ENCODE measurements at regions not wholly inside any gene's neighbourhood (a gene's known extent, or its start where the extent isn't known, plus 50 kb on each side); places are given as distances from the start of the nearest gene placed in this dataset.
A peak's percentile ranks its signal among the peaks of the same experiment; 100 is the strongest.
"Not testable (repeated sequence)": the region's sequence is repeated elsewhere in the genome, so short reads cannot be mapped to it uniquely, and the experiment has no call there.

DNA sequence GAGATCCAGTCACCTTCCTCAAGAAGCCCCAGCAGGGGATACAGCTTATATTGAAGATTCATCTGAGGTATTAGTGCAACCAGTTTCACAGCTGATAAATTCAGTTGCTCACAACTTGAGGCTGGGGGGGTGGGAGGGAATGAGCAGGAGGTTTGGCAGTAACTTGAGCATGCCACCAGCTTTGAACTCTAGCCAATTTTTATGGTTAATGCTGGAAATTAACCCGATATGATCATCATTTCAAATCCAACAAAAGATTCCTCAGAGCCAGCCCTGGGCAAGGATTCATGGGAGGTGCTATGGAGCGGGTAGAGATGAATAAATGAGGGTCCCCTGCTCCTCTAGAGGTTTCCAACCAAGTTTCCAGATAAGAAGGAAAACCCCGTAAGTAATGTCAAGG lies 73.1 kb upstream of the HES1 start:
- Histone ChIP-seq H3K27ac (ENCODE audit: low read length) (no peak overlapping the region), H3K9me3 (ENCODE audit: control insufficient read depth, low read depth, low read length) (peaks cover 2% of the 10 kb centered on the region), H3K27me3 (ENCODE audit: control insufficient read depth, insufficient read depth, low read length) (no peaks in the 10 kb centered on the region), H3K4me1 (ENCODE audit: control insufficient read depth, insufficient read depth, low read length) (peaks cover 2% of the 10 kb centered on the region), H3K36me3 (ENCODE audit: control insufficient read depth, insufficient read depth, low read length) (no peaks in the 10 kb centered on the region), H3K4me3 (ENCODE audit: low read length) (no peak overlapping the region)
- no CpG with 5 or more reads among the region's 3 CpGs for WGBS (ENCODE audit: insufficient coverage, low lambda C conversion rate)
- no peak for DNase-seq

DNA sequence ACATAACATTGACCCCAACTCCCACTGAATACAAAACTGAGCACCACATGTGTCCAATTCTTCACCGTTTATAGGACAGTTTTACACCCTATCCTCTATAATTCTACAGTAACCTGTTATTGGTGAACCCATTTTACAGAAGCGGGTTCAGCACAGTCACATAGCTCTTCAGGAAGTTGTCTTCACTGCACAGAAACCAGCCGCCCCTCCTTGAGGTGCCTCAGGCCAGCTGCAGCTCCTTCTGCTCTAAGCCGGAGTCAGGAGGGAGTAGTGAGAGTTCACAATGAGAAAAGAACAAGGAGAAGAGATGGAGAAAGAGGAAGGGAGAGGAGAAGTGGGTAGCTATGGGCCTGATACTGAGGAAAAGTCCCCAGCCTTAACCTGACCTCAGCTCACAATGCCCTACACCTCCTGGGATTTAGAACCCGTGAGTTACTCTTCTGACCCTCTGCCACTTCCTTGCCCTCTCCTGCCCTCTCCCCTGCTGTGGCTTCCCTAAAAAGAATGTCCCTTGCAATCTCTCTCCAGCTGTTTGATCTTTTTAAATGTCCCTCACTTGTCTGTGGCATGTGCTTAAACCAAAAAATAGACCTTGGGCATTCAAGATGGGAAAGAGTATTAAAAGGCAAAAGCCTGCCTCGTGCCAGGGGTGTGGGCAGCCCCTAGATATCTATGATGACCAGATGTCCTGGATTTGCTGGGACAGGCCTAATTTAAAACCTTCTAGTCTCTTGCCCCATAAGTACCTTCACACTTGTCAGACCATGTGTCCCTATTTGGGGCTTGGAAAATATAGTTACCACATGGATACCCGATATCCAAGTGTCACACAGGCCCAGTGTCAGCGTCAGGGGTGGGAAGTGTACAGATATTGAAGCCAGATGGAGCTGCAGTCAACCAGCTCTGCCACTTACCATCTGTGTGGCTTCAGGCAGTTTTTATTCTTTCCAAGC lies 71.3 kb upstream of the HES1 start:
- Histone ChIP-seq H3K4me1 (ENCODE audit: control insufficient read depth, insufficient read depth, low read length) (no peaks in the 10 kb centered on the region), H3K27me3 (ENCODE audit: control insufficient read depth, insufficient read depth, low read length) (no peaks in the 10 kb centered on the region), H3K4me3 (ENCODE audit: low read length) (no peak overlapping the region), H3K27ac (ENCODE audit: low read length) (no peak overlapping the region), H3K36me3 (ENCODE audit: control insufficient read depth, insufficient read depth, low read length) (no peaks in the 10 kb centered on the region), H3K9me3 (ENCODE audit: control insufficient read depth, low read depth, low read length) (peaks cover 2% of the 10 kb centered on the region)
- DNase-seq: no peak
- WGBS (ENCODE audit: insufficient coverage, low lambda C conversion rate): 83% methylated on average over 1 of the region's 8 CpGs

DNA sequence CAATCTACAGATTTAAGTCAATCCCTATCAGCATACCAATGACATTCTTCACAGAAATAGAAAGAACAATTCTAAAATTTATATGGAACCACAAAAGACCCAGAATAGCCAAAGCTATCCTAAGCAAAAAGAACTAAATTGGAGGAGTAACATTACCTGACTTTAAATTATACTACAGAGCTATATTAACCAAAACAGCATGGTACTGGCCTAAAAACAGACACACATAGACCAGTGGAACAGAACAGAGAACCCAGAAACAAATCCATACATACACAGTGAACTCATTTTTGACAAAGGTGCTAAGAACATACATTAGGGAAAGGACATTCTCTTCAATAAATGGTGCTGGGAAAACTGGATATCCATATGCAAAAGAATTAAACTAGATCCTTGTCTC lies 68.6 kb upstream of the HES1 start:
- H3K4me3 ChIP-seq (ENCODE audit: low read length); H3K27ac ChIP-seq (ENCODE audit: low read length); H3K27me3 ChIP-seq (ENCODE audit: control insufficient read depth, insufficient read depth, low read length); H3K9me3 ChIP-seq (ENCODE audit: control insufficient read depth, low read depth, low read length); DNase-seq; H3K36me3 ChIP-seq (ENCODE audit: control insufficient read depth, insufficient read depth, low read length): not testable (repeated sequence)
- H3K4me1 ChIP-seq (ENCODE audit: control insufficient read depth, insufficient read depth, low read length): peaks cover 16% of the 10 kb centered on the region

DNA sequence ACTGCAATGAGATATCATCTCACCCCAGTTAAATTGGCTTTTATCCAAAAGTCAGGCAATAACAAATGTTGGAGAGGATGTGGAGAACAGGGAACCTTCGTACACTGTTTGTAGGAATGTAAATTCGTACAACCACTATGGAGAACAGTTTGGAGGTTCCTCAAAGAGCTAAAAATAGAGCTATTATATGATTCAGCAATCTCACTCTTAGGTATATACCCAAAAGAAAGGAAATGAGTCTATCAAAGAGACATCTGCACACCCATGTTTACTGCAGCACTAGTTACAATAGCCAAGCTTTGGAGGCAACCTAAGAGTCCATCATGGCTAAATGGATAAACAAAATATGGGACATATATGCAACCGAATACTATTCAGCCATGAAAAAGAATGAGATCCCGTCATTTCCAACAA lies 68.0 kb upstream of the HES1 start:
- no peaks in the 10 kb centered on the region for H3K27me3 ChIP-seq (ENCODE audit: control insufficient read depth, insufficient read depth, low read length)
- peaks cover 2% of the 10 kb centered on the region for H3K9me3 ChIP-seq (ENCODE audit: control insufficient read depth, low read depth, low read length)
- H3K4me1 ChIP-seq (ENCODE audit: control insufficient read depth, insufficient read depth, low read length): peaks cover 22% of the 10 kb centered on the region
- no peak overlapping the region for H3K27ac ChIP-seq (ENCODE audit: low read length)
- WGBS (ENCODE audit: insufficient coverage, low lambda C conversion rate): no CpG with 5 or more reads among the region's 4 CpGs
- DNase-seq: no peak
- no peak overlapping the region for H3K4me3 ChIP-seq (ENCODE audit: low read length)
- H3K36me3 ChIP-seq (ENCODE audit: control insufficient read depth, insufficient read depth, low read length): no peaks in the 10 kb centered on the region

DNA sequence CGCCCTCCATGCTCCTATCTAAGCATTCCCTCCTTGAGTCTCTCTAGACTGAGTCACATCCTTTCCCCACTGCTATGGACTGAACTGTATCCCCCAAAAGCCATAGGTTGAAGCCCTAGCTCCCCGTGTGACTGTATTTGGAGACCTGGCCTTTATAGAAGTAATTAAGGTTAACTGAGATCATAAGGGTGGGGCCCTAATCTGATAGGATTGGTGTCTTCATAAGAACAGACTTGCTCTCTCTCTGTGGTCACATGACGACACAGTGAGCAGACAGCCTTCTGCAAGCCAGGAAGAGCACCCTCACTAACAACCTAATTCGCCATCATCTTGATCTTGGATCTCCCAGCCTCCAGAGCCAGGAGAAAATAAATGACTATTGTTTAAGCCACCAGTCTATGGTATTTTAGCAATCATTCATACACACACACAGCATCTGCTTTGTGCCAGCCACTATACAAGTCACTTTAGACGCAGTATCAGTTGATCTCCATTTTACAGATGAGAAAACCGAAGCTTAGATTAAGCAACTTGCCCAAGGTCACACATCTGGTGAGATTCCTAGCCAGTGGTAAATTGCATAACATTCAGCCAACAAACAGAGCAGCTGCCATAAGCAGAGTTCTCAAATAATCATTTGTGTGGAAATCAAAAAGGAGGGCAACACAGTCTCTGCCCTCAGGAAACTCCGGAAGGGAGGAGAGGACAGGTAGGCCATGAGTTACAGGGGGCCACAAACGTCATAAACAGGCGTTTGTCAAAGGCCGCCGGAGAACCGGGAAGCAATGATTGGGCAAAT lies 66.3 kb upstream of the HES1 start:
- Histone ChIP-seq H3K36me3 (ENCODE audit: control insufficient read depth, insufficient read depth, low read length) (no peaks in the 10 kb centered on the region), H3K4me3 (ENCODE audit: low read length) (no peak overlapping the region), H3K27me3 (ENCODE audit: control insufficient read depth, insufficient read depth, low read length) (no peaks in the 10 kb centered on the region), H3K4me1 (ENCODE audit: control insufficient read depth, insufficient read depth, low read length) (peaks cover 25% of the 10 kb centered on the region), H3K9me3 (ENCODE audit: control insufficient read depth, low read depth, low read length) (peaks cover 5% of the 10 kb centered on the region), H3K27ac (ENCODE audit: low read length) (no peak overlapping the region)
- no peak for DNase-seq
- 100% methylated on average over 1 of the region's 12 CpGs for WGBS (ENCODE audit: insufficient coverage, low lambda C conversion rate)

DNA sequence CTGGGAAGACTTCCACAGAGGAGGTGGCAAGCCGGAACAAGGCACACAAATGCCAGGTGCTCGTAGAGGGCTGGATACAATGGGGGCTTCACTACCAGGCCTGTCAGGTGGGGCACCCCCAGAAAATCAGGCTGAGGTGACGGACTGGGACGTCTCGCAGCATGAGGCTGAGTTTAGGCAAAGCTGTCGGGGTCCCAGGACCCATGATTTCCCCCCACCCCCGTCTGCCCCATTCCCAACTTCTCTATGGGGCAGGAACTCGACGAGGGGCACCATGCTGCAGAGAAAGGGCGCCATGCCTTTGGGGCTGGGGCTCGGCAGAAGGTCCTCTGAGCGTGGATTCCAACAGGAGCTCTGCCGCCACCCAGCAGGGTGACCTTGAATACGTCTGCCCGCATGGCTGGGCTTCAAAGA lies 65.7 kb upstream of the HES1 start:
- Histone ChIP-seq H3K36me3 (ENCODE audit: control insufficient read depth, insufficient read depth, low read length) (no peaks in the 10 kb centered on the region), H3K27ac (ENCODE audit: low read length) (peak overlapping the region; percentile 49), H3K27me3 (ENCODE audit: control insufficient read depth, insufficient read depth, low read length) (no peaks in the 10 kb centered on the region), H3K4me1 (ENCODE audit: control insufficient read depth, insufficient read depth, low read length) (peaks cover 25% of the 10 kb centered on the region), H3K4me3 (ENCODE audit: low read length) (peak overlapping the region; percentile 45), H3K9me3 (ENCODE audit: control insufficient read depth, low read depth, low read length) (peaks cover 5% of the 10 kb centered on the region)
- no CpG with 5 or more reads among the region's 15 CpGs for WGBS (ENCODE audit: insufficient coverage, low lambda C conversion rate)
- no peak for DNase-seq

DNA sequence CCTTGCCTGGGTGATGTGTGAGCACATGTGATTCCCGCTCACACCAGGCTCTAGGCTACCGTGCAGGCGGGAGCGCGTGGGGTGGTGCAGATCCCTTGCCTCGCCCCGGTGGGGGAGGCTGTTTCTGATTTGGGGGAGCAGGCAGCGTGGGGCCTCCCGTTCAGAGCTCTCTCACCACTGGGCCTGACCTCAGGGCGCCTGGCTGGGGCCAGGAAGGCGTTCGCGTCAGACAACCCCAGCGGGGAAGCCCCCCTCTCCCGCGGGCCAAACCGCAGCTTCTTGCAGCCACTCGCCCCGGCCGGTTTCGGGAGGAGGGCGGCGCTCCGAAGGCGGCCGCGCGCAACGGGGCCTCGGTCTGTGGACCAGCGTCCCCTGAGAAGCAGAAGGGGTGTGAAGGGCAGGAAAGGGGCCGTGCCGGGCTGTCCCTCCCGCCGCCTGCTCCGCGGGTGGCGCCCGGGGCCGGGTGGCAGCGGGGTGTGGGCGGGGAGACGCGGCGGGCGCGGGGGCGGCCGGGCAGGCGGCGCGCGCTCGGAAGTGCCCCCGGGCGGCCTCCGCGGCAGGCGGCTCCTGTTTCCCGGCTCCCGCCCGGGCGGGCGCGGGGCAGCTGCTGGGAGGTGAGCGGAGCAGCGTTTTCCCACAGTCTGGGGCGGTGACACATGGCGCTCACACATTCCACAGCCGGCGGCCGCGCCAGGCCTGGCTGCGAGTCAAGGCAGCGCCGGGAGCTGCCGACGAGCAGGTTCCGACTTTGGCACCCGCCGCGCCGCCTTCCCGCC lies 65.1 kb upstream of the HES1 start:
- H3K27ac ChIP-seq (ENCODE audit: low read length): peak overlapping the region; percentile 49
- H3K27me3 ChIP-seq (ENCODE audit: control insufficient read depth, insufficient read depth, low read length): no peaks in the 10 kb centered on the region
- H3K4me3 ChIP-seq (ENCODE audit: low read length): peak overlapping the region; percentile 45
- no peaks in the 10 kb centered on the region for H3K36me3 ChIP-seq (ENCODE audit: control insufficient read depth, insufficient read depth, low read length)
- no CpG with 5 or more reads among the region's 84 CpGs for WGBS (ENCODE audit: insufficient coverage, low lambda C conversion rate)
- peaks cover 5% of the 10 kb centered on the region for H3K9me3 ChIP-seq (ENCODE audit: control insufficient read depth, low read depth, low read length)
- peaks cover 25% of the 10 kb centered on the region for H3K4me1 ChIP-seq (ENCODE audit: control insufficient read depth, insufficient read depth, low read length)
- peak; percentile 68 to 86 for DNase-seq

DNA sequence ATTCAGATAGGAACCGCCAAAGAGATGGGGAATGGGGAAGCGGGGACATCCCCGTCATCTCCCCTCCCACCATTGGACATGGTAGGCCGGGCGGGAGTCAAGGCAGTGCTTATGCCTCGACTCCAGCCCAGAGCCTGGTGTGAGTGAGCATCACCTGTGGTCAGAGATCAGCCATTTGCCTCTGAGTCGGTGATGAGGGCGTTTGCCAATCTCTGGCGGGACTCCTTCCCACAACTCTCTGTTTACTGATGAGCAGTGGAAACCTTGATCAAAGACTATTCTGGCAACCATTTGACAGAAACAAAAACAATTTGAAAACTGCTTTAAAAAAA lies 63.9 kb upstream of the HES1 start:
- WGBS (ENCODE audit: insufficient coverage, low lambda C conversion rate): no CpG with 5 or more reads among the region's 9 CpGs
- Histone ChIP-seq H3K4me1 (ENCODE audit: control insufficient read depth, insufficient read depth, low read length) (peaks cover 29% of the 10 kb centered on the region), H3K36me3 (ENCODE audit: control insufficient read depth, insufficient read depth, low read length) (no peaks in the 10 kb centered on the region), H3K9me3 (ENCODE audit: control insufficient read depth, low read depth, low read length) (peaks cover 5% of the 10 kb centered on the region), H3K4me3 (ENCODE audit: low read length) (no peak overlapping the region), H3K27me3 (ENCODE audit: control insufficient read depth, insufficient read depth, low read length) (no peaks in the 10 kb centered on the region), H3K27ac (ENCODE audit: low read length) (peak overlapping the region; percentile 30)
- DNase-seq: no peak

DNA sequence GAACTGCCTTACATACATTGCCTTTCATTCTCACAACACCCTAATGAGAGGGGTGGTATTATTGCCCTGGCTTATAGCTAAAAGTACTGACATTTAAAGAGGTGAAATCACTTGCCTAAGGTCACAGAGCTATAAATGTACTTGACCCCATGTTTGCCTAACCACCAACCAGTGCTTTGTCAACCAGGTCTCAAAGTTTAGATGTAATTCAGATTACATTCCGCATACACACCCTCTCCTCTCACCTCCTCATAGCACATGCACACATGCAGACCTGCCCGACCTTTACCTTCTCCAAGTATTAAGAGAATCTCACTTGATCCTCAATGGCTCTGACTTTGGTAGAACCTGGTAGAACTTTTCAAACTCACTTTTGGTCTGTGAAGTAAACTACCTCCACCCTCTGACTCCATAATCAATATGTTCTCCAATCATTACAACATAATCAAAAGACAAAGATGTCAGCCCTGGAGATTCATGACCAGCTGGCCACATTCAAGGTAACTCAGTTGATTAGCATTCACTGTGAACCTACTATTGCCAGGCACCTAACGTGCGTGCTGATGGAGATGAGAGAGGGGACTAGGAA lies 63.2 kb upstream of the HES1 start:
- WGBS (ENCODE audit: insufficient coverage, low lambda C conversion rate): 80% methylated on average over 2 of the region's 4 CpGs

DNA sequence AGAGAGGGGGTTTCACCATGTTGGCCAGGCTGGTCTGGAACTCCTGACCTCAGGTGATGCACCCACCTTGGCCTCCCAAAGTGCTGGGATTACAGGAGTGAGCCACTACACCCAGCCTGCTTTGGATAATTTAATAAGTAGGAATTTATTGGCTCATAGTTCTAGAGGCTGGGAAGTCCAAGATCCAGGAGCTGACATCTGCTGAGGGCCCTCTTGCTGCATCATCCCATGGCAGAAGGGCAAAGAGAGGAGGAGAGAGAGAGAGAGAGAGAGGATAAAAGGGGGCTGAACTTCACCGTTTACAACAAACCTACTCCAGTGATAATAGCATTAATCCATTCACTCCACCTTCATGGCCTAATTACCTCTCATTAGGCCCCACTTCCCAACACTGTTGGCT lies 62.0 kb upstream of the HES1 start:
- no peak for DNase-seq
- WGBS (ENCODE audit: insufficient coverage, low lambda C conversion rate): no CpG with 5 or more reads among the region's 1 CpG
- Histone ChIP-seq H3K36me3 (ENCODE audit: control insufficient read depth, insufficient read depth, low read length) (no peaks in the 10 kb centered on the region), H3K27me3 (ENCODE audit: control insufficient read depth, insufficient read depth, low read length) (no peaks in the 10 kb centered on the region), H3K4me1 (ENCODE audit: control insufficient read depth, insufficient read depth, low read length) (peaks cover 29% of the 10 kb centered on the region), H3K9me3 (ENCODE audit: control insufficient read depth, low read depth, low read length) (peaks cover 3% of the 10 kb centered on the region), H3K27ac (ENCODE audit: low read length) (no peak overlapping the region), H3K4me3 (ENCODE audit: low read length) (no peak overlapping the region)

More for the DNA sequence above, 63.2 kb upstream of the HES1 start:
- Histone ChIP-seq H3K9me3 (ENCODE audit: control insufficient read depth, low read depth, low read length) (peaks cover 3% of the 10 kb centered on the region), H3K36me3 (ENCODE audit: control insufficient read depth, insufficient read depth, low read length) (no peaks in the 10 kb centered on the region), H3K27me3 (ENCODE audit: control insufficient read depth, insufficient read depth, low read length) (no peaks in the 10 kb centered on the region), H3K27ac (ENCODE audit: low read length) (peak overlapping the region; percentile 30), H3K4me3 (ENCODE audit: low read length) (no peak overlapping the region), H3K4me1 (ENCODE audit: control insufficient read depth, insufficient read depth, low read length) (peaks cover 29% of the 10 kb centered on the region)
- peak; percentile 61 to 81 for DNase-seq

Measured in large intestine (tissue), 3 donors.